ENCODE measurements at regions not wholly inside any gene's neighbourhood (a gene's known extent, or its start where the extent isn't known, plus 50 kb on each side); places are given as distances from the start of the nearest gene placed in this dataset.

DNA sequence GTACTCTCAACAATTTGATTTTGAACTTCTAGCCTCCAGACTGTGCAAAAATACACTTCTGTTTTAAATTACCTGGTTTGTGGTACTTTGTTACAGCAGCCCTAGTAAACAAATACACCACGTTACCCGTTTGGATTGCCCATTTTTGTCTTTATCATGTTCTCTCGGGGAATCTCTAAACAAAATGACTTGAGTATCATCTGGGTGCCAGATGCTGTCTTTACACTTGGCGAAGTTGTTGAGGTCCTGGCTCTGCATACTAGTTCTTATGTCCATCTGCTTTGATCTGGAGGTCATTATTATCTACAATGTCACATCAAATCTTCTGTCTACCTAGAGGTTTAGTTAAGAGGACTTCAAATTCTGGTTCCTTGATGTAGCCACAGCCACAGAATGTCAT is 142.4 kb upstream of the NRIP1 start:
- H3K4me2 ChIP-seq (ENCODE audit: low read length) = no peak overlapping the region
- H3K4me1 ChIP-seq (ENCODE audit: insufficient read depth, low read length) = no peaks in the 10 kb centered on the region
- H3K27me3 ChIP-seq (ENCODE audit: insufficient read depth, low read length) = no peaks in the 10 kb centered on the region
- no peak overlapping the region for H3K27ac ChIP-seq (ENCODE audit: low read depth, low read length)
- H3K9ac ChIP-seq (ENCODE audit: low read length) = no peak overlapping the region
- Mint-ChIP-seq H3K36me3 (ENCODE audit: low read depth, unreplicated experiment) (no peaks in the 10 kb centered on the region), H3K27me3 (ENCODE audit: low read depth, unreplicated experiment) (no peaks in the 10 kb centered on the region), H3K9me3 (ENCODE audit: unreplicated experiment) (no peaks in the 10 kb centered on the region), H3K4me3 (ENCODE audit: unreplicated experiment) (no peak overlapping the region), H3K4me1 (ENCODE audit: low read depth, unreplicated experiment) (no peaks in the 10 kb centered on the region), H3K27ac (ENCODE audit: unreplicated experiment) (no peak overlapping the region)
- DNase-seq (ENCODE audit: low read depth) = no peak
- no peaks in the 10 kb centered on the region for H3K79me2 ChIP-seq (ENCODE audit: insufficient read depth, low read length)
- TF ChIP-seq EZH2 (IDR thresholded peaks at IDR 0.05; ENCODE audit: insufficient read depth, low read length) (no peak), CTCF (IDR thresholded peaks at IDR 0.05; ENCODE audit: insufficient read depth, low read depth, low read length) (no peak)
- H2AFZ ChIP-seq (ENCODE audit: low read depth, low read length) = no peak overlapping the region
- no peak for FAIRE-seq
- no peaks in the 10 kb centered on the region for H4K20me1 ChIP-seq (ENCODE audit: insufficient read depth, low read length)
- H3K4me3 ChIP-seq (ENCODE audit: insufficient read depth, low read depth, low read length) = no peak overlapping the region
- H3K36me3 ChIP-seq (ENCODE audit: insufficient read depth, low read length) = no peaks in the 10 kb centered on the region
- H3K9me3 ChIP-seq (ENCODE audit: insufficient read depth, low read depth, low read length) = no peaks in the 10 kb centered on the region

DNA sequence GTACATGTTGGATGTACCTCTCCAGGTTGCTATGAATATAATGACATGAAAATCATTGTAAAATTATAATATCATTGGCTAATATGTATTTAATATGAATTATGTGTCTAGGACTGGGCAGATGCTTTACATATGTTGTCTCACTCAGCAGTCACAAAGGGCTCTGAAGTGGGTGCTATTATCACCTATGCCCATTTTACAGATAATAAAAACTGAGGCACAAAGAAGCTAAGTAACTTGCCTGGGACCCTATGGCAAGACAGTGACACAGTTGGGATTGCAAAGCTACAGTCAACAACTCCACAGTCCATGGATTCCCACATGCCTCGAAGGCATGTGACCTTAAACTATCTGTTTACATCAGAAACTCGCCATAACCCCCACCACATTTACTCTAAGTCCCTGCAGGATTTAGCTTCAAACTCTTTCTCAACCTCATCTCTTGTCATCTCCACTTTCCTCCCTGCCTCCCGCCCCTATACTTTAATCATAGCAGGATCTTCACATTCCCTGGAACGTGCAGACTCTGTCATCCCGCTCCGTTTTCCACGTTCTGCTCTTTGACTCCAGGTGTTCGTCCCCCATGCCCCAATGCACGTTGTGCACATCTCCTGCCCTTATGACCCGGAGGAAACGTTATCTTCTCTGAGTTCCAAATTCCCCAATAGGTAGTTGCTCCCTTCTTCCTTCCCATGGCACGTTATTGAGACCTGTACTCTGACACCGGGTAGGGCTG is 143.0 kb upstream of the NRIP1 start:
- Mint-ChIP-seq H3K4me1 (ENCODE audit: low read depth, unreplicated experiment) (no peaks in the 10 kb centered on the region), H3K4me3 (ENCODE audit: unreplicated experiment) (no peak overlapping the region), H3K9me3 (ENCODE audit: unreplicated experiment) (no peaks in the 10 kb centered on the region), H3K27ac (ENCODE audit: unreplicated experiment) (no peak overlapping the region), H3K27me3 (ENCODE audit: low read depth, unreplicated experiment) (no peaks in the 10 kb centered on the region), H3K36me3 (ENCODE audit: low read depth, unreplicated experiment) (no peaks in the 10 kb centered on the region)
- H3K27ac ChIP-seq (ENCODE audit: low read depth, low read length) = no peak overlapping the region
- H3K36me3 ChIP-seq (ENCODE audit: insufficient read depth, low read length) = no peaks in the 10 kb centered on the region
- TF ChIP-seq EZH2 (IDR thresholded peaks at IDR 0.05; ENCODE audit: insufficient read depth, low read length) (no peak), CTCF (IDR thresholded peaks at IDR 0.05; ENCODE audit: insufficient read depth, low read depth, low read length) (no peak)
- no peaks in the 10 kb centered on the region for H4K20me1 ChIP-seq (ENCODE audit: insufficient read depth, low read length)
- H3K9ac ChIP-seq (ENCODE audit: low read length) = no peak overlapping the region
- no peaks in the 10 kb centered on the region for H3K4me1 ChIP-seq (ENCODE audit: insufficient read depth, low read length)
- FAIRE-seq = no peak
- no peak overlapping the region for H3K4me2 ChIP-seq (ENCODE audit: low read length)
- no peaks in the 10 kb centered on the region for H3K27me3 ChIP-seq (ENCODE audit: insufficient read depth, low read length)
- H3K79me2 ChIP-seq (ENCODE audit: insufficient read depth, low read length) = no peaks in the 10 kb centered on the region
- no peaks in the 10 kb centered on the region for H3K9me3 ChIP-seq (ENCODE audit: insufficient read depth, low read depth, low read length)
- H2AFZ ChIP-seq (ENCODE audit: low read depth, low read length) = no peak overlapping the region
- DNase-seq (ENCODE audit: low read depth) = no peak
- no peak overlapping the region for H3K4me3 ChIP-seq (ENCODE audit: insufficient read depth, low read depth, low read length)

DNA sequence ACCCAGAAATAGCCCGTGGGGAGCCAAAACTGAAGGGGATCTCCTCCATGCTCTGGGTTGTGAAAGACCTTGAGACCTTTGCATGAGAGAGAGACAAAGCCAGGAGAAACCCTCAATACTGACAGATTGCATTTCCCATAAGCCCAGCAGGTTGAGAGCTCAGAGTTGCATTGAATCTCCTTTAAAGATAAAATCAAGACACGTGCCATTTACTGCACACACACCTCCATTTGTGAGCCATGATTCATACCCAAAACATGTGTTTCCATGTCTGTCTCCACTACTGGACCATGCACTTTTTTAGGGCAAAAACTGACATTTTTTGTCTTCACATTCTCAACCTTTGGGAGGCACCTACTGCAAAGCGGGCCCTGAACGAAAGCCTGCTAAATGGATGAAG is 144.0 kb upstream of the NRIP1 start:
- H3K9ac ChIP-seq (ENCODE audit: low read length) = no peak overlapping the region
- no peak overlapping the region for H3K4me3 ChIP-seq (ENCODE audit: insufficient read depth, low read depth, low read length)
- no peak for FAIRE-seq
- no peak for TF ChIP-seq EZH2 (IDR thresholded peaks at IDR 0.05; ENCODE audit: insufficient read depth, low read length)
- no peak for TF ChIP-seq CTCF (IDR thresholded peaks at IDR 0.05; ENCODE audit: insufficient read depth, low read depth, low read length)
- Mint-ChIP-seq H3K36me3 (ENCODE audit: low read depth, unreplicated experiment) (no peaks in the 10 kb centered on the region), H3K27ac (ENCODE audit: unreplicated experiment) (no peak overlapping the region), H3K4me3 (ENCODE audit: unreplicated experiment) (no peak overlapping the region), H3K9me3 (ENCODE audit: unreplicated experiment) (no peaks in the 10 kb centered on the region), H3K4me1 (ENCODE audit: low read depth, unreplicated experiment) (no peaks in the 10 kb centered on the region), H3K27me3 (ENCODE audit: low read depth, unreplicated experiment) (no peaks in the 10 kb centered on the region)
- H3K79me2 ChIP-seq (ENCODE audit: insufficient read depth, low read length) = no peaks in the 10 kb centered on the region
- H3K36me3 ChIP-seq (ENCODE audit: insufficient read depth, low read length) = no peaks in the 10 kb centered on the region
- no peaks in the 10 kb centered on the region for H4K20me1 ChIP-seq (ENCODE audit: insufficient read depth, low read length)
- H3K27me3 ChIP-seq (ENCODE audit: insufficient read depth, low read length) = no peaks in the 10 kb centered on the region
- H3K4me1 ChIP-seq (ENCODE audit: insufficient read depth, low read length) = no peaks in the 10 kb centered on the region
- H3K27ac ChIP-seq (ENCODE audit: low read depth, low read length) = no peak overlapping the region
- no peak for DNase-seq (ENCODE audit: low read depth)
- no peak overlapping the region for H2AFZ ChIP-seq (ENCODE audit: low read depth, low read length)
- no peak overlapping the region for H3K4me2 ChIP-seq (ENCODE audit: low read length)
- no peaks in the 10 kb centered on the region for H3K9me3 ChIP-seq (ENCODE audit: insufficient read depth, low read depth, low read length)

Data from astrocyte (in vitro differentiated cells and primary cell).